ENCODE measurements at regions not wholly inside any gene's neighbourhood (a gene's known extent, or its start where the extent isn't known, plus 50 kb on each side); places are given as distances from the start of the nearest gene placed in this dataset.

- FAIRE-seq: no peak
- no peaks in the 10 kb centered on the region for H3K79me2 ChIP-seq (ENCODE audit: control insufficient read depth, insufficient read depth, low read length)
- TF ChIP-seq CTCF (optimal IDR thresholded peaks at IDR 0.05 in 1 of 3, IDR thresholded peaks at IDR 0.05 in 1 of 3, conservative IDR thresholded peaks at IDR 0.05 in 1 of 3; ENCODE audit: extremely low read depth in 1 of 3, insufficient read depth in 2 of 3, low read length in 3 of 3) (no peak), EZH2 (IDR thresholded peaks at IDR 0.05; ENCODE audit: low read length) (no peak)
- peaks cover 15% of the 10 kb centered on the region for H3K4me1 ChIP-seq (ENCODE audit: control insufficient read depth, extremely low read depth, insufficient read depth, low read length)
- no peak for DNase-seq (ENCODE audit: low read depth, low spot score)
- no peak overlapping the region for H2AFZ ChIP-seq (ENCODE audit: control insufficient read depth, low read length)
- H3K9ac ChIP-seq (ENCODE audit: control insufficient read depth, extremely low read depth, insufficient read depth, low read length): no peak overlapping the region
- H3K4me3 ChIP-seq (ENCODE audit: control insufficient read depth in 2 of 3, extremely low read depth in 1 of 3, insufficient read depth in 2 of 3, low read depth in 1 of 3, low read length in 3 of 3): no peak overlapping the region
- H3K9me1 ChIP-seq (ENCODE audit: control insufficient read depth, extremely low read depth, insufficient read depth, low read length): no peaks in the 10 kb centered on the region
- dilution Hi-C loops (cut with MboI; ENCODE audit: extremely low pct_ligation_motif_present, low sequenced_read_pairs): no loop called here
- no peaks in the 10 kb centered on the region for H4K20me1 ChIP-seq (ENCODE audit: control insufficient read depth, extremely low read depth, insufficient read depth, low read length)
- no peaks in the 10 kb centered on the region for H3K9me3 ChIP-seq (ENCODE audit: control insufficient read depth, low read depth, low read length)
- no peaks in the 10 kb centered on the region for H3K36me3 ChIP-seq (ENCODE audit: control insufficient read depth in 2 of 2, extremely low read depth in 1 of 2, insufficient read depth in 2 of 2, low read length in 2 of 2)
- H3K4me2 ChIP-seq (ENCODE audit: control insufficient read depth, extremely low read depth, insufficient read depth, low read depth, low read length): no peak overlapping the region
- H3K27ac ChIP-seq (ENCODE audit: control insufficient read depth, insufficient read depth, low read length): no peak overlapping the region
- H3K27me3 ChIP-seq (ENCODE audit: control insufficient read depth, extremely low read depth, insufficient read depth, low read length): peaks cover 8% of the 10 kb centered on the region
These were observed 64.4 kb upstream of the NANOS1 start for GRCh38 chr10:118965096-118965495.

- Histone ChIP-seq H3K27me3 (ENCODE audit: control insufficient read depth, extremely low read depth, insufficient read depth, low read length) (peaks cover 8% of the 10 kb centered on the region), H3K79me2 (ENCODE audit: control insufficient read depth, insufficient read depth, low read length) (no peaks in the 10 kb centered on the region), H3K27ac (ENCODE audit: control insufficient read depth, insufficient read depth, low read length) (no peak overlapping the region), H3K4me3 (ENCODE audit: control insufficient read depth in 2 of 3, extremely low read depth in 1 of 3, insufficient read depth in 2 of 3, low read depth in 1 of 3, low read length in 3 of 3) (no peak overlapping the region), H3K4me2 (ENCODE audit: control insufficient read depth, extremely low read depth, insufficient read depth, low read depth, low read length) (no peak overlapping the region), H3K36me3 (ENCODE audit: control insufficient read depth in 2 of 2, extremely low read depth in 1 of 2, insufficient read depth in 2 of 2, low read length in 2 of 2) (no peaks in the 10 kb centered on the region), H3K9me3 (ENCODE audit: control insufficient read depth, low read depth, low read length) (no peaks in the 10 kb centered on the region), H3K4me1 (ENCODE audit: control insufficient read depth, extremely low read depth, insufficient read depth, low read length) (peaks cover 10% of the 10 kb centered on the region), H4K20me1 (ENCODE audit: control insufficient read depth, extremely low read depth, insufficient read depth, low read length) (no peaks in the 10 kb centered on the region), H3K9ac (ENCODE audit: control insufficient read depth, extremely low read depth, insufficient read depth, low read length) (no peak overlapping the region), H2AFZ (ENCODE audit: control insufficient read depth, low read length) (no peak overlapping the region), H3K9me1 (ENCODE audit: control insufficient read depth, extremely low read depth, insufficient read depth, low read length) (no peaks in the 10 kb centered on the region)
- dilution Hi-C loops (cut with MboI; ENCODE audit: extremely low pct_ligation_motif_present, low sequenced_read_pairs): no loop called here
- no peak for DNase-seq (ENCODE audit: low read depth, low spot score)
- FAIRE-seq: no peak
- TF ChIP-seq CTCF (optimal IDR thresholded peaks at IDR 0.05 in 1 of 3, IDR thresholded peaks at IDR 0.05 in 1 of 3, conservative IDR thresholded peaks at IDR 0.05 in 1 of 3; ENCODE audit: extremely low read depth in 1 of 3, insufficient read depth in 2 of 3, low read length in 3 of 3) (no peak), EZH2 (IDR thresholded peaks at IDR 0.05; ENCODE audit: low read length) (no peak)
These were observed 63.9 kb upstream of the NANOS1 start for GRCh38 chr10:118965645-118966044.

All from keratinocyte (primary cell).